HepG2 (cell line): ENCODE measurements at regions not wholly inside any gene's neighbourhood (a gene's known extent, or its start where the extent isn't known, plus 50 kb on each side); places are given as distances from the start of the nearest gene placed in this dataset.

Experiments
- ATAC-seq: fragments of 200-7000 bp; cut with Tn5 transposase; 3 replicates; pipeline ENCODE4 v1.9.1; 2020; ENCODE audit warnings: mild to moderate bottlenecking, moderate library complexity
- BruUV-seq: library from RNA; stranded (reverse); fragments of 400-500 nt; replicated peaks from 2 replicates; lab custom pipeline; 2021; lab: Mats Ljungman, UMichigan
- CTCF ChIA-PET: fragments of 300-600 bp; formaldehyde crosslinking; extraction: SDS; loops from one replicate; lab custom pipeline; 2021; ENCODE audit warnings: low total read pairs, inconsistent platforms, low intra/inter-chr PET ratio; lab: Yijun Ruan, JAX
- POLR2A ChIA-PET: fragments of 350-600 bp; sonication (Branson Sonifier 250); formaldehyde crosslinking; loops from one replicate; lab custom pipeline; 2020; ENCODE audit warnings: antibody characterized with exemption, inconsistent platforms; lab: Yijun Ruan, JAX
- DNase-seq: peaks from one replicate; pipeline ENCODE4 v3.0.0-alpha.2; 2015; ENCODE audit warnings: low spot score
- FAIRE-seq: peaks from 3 replicates; lab custom pipeline; 2011; peaks lifted over from hg19 to GRCh38; lab: Jason Lieb, UNC
- H2AFZ ChIP-seq: one replicate; pipeline ENCODE4 v1.6.1; 2011; ENCODE audit warnings: low read length, inconsistent platforms
- H3K27ac ChIP-seq: fragments of 300-600 bp; 3 replicates; pipeline ENCODE4 v1.8.0; 2011; ENCODE audit warnings: mixed run types, mild to moderate bottlenecking, mixed read lengths, low read length, inconsistent platforms; ENCODE audit not compliant: insufficient read depth; ENCODE audit errors: extremely low read length
- H3K27me3 ChIP-seq, 2 experiments: fragments of 200-600 bp in 1 of 2; 2 replicates in 1 of 2; 3 replicates in 1 of 2; pipeline versions ENCODE4 v1.6.0 to v1.8.0; 2011; ENCODE audit warnings: low read length in 2 of 2, mild to moderate bottlenecking in 2 of 2, moderate library complexity in 2 of 2, inconsistent platforms in 1 of 2; ENCODE audit not compliant: insufficient read depth in 2 of 2, control insufficient read depth in 1 of 2
- H3K36me3 ChIP-seq, 2 experiments: fragments of 200-600 bp in 1 of 2; replicated peaks in 1 of 2; 2 replicates in 1 of 2; 3 replicates in 1 of 2; pipeline versions ENCODE4 v1.5.1 to v1.8.0; 2011; ENCODE audit warnings: low read length in 2 of 2, inconsistent platforms in 1 of 2; ENCODE audit not compliant: insufficient read depth in 2 of 2, control insufficient read depth in 1 of 2
- H3K4me1 ChIP-seq: 2 replicates; pipeline ENCODE4 v1.5.1; 2012; ENCODE audit warnings: low read length, inconsistent platforms; ENCODE audit not compliant: insufficient read depth
- H3K4me2 ChIP-seq: 2 replicates; pipeline ENCODE4 v1.6.0; 2011; ENCODE audit warnings: low read depth, low read length, inconsistent platforms
- H3K4me3 ChIP-seq, 3 experiments: fragments of 200-600 bp in 1 of 3; sonication (generic), shearing (Covaris generic) in 1 of 3; replicated peaks in 1 of 3; 2 replicates each; pipeline ENCODE4 v1.5.1; 2011 to 2016; ENCODE audit warnings: low read length in 3 of 3, inconsistent platforms in 2 of 3, low read depth in 2 of 3, mild to moderate bottlenecking in 2 of 3, control low read depth in 1 of 3, mixed read lengths in 1 of 3; ENCODE audit not compliant: insufficient read depth in 1 of 3
- H3K79me2 ChIP-seq: one replicate; pipeline ENCODE4 v1.6.1; 2011; ENCODE audit warnings: low read length, inconsistent platforms; ENCODE audit not compliant: insufficient read depth
- H3K9ac ChIP-seq: 2 replicates; pipeline ENCODE4 v1.6.0; 2011; ENCODE audit warnings: mild to moderate bottlenecking, low read depth, low read length, inconsistent platforms; ENCODE audit not compliant: insufficient read depth
- H3K9me3 ChIP-seq: 2 replicates; pipeline ENCODE4 v1.5.1; 2012; ENCODE audit warnings: mild to moderate bottlenecking, low read length
- H4K20me1 ChIP-seq: 2 replicates; pipeline ENCODE4 v1.6.0; 2011; ENCODE audit warnings: inconsistent platforms, mild to moderate bottlenecking, low read length, moderate library complexity; ENCODE audit not compliant: insufficient read depth
- ATF7 ChIP-seq, 2 experiments: fragments of 450-650 bp in 1 of 2; sonication (generic) in 1 of 2; formaldehyde crosslinking in 1 of 2; IDR thresholded peaks; 2 replicates each; pipeline versions ENCODE4 v1.4.0 to v1.6.1; 2016 to 2020; ENCODE audit warnings: antibody characterized with exemption in 1 of 2, mild to moderate bottlenecking in 1 of 2, missing genetic modification reagents in 1 of 2
- CBX2 ChIP-seq, 2 experiments: fragments of 200-600 bp in 1 of 2; sonication (generic); formaldehyde crosslinking in 1 of 2; IDR thresholded peaks; 2 replicates each; pipeline versions ENCODE4 v1.7.0 to v1.8.1; 2018 to 2022; ENCODE audit warnings: low read depth in 2 of 2, low read length in 1 of 2, mild to moderate bottlenecking in 1 of 2, missing genetic modification reagents in 1 of 2
- GMEB1 ChIP-seq: sonication (generic); formaldehyde crosslinking; IDR thresholded peaks from 2 replicates; pipeline ENCODE4 v1.5.1; 2020; ENCODE audit warnings: missing genetic modification reagents, mild to moderate bottlenecking, borderline replicate concordance
- HNF4A ChIP-seq: sonication (generic); formaldehyde crosslinking; IDR thresholded peaks from 2 replicates; pipeline ENCODE4 v1.4.0; 2020; ENCODE audit warnings: missing genetic modification reagents
- IRF2 ChIP-seq: IDR thresholded peaks from 2 replicates; pipeline ENCODE4 v1.6.1; 2018; ENCODE audit warnings: missing genetic modification reagents, missing compliant biosample characterization
- MAFG ChIP-seq: sonication (generic); formaldehyde crosslinking; IDR thresholded peaks from 2 replicates; pipeline ENCODE4 v1.5.1; 2020; ENCODE audit warnings: mild to moderate bottlenecking, missing genetic modification reagents
- MIER3 ChIP-seq: IDR thresholded peaks from 2 replicates; pipeline ENCODE4 v1.6.1; 2016; ENCODE audit warnings: missing compliant biosample characterization, borderline replicate concordance
- MLXIP ChIP-seq: sonication (generic); formaldehyde crosslinking; IDR thresholded peaks from 2 replicates; pipeline ENCODE4 v1.9.0; 2021; ENCODE audit warnings: missing genetic modification reagents, borderline replicate concordance
- MTF2 ChIP-seq: sonication (generic); formaldehyde crosslinking; IDR thresholded peaks from 2 replicates; pipeline ENCODE4 v1.5.0; 2020; ENCODE audit warnings: missing genetic modification reagents, borderline replicate concordance
- NCOR1 ChIP-seq: fragments of 200-600 bp; sonication (generic); IDR thresholded peaks from 2 replicates; pipeline ENCODE4 v1.7.0; 2017; ENCODE audit warnings: antibody characterized with exemption, low read length, borderline replicate concordance
- SIN3B ChIP-seq: fragments of 150-350 bp; IDR thresholded peaks from 2 replicates; pipeline ENCODE4 v1.6.1; 2014; ENCODE audit warnings: low read length
- TRIM24 ChIP-seq: sonication (generic); formaldehyde crosslinking; IDR thresholded peaks from 2 replicates; pipeline ENCODE4 v1.8.0; 2022; ENCODE audit warnings: mild to moderate bottlenecking, missing genetic modification reagents
- ZFP36L2 ChIP-seq: sonication (generic); formaldehyde crosslinking; IDR thresholded peaks from 2 replicates; pipeline ENCODE4 v1.4.0; 2020; ENCODE audit warnings: missing genetic modification reagents
- ZNF205 ChIP-seq: IDR thresholded peaks from 2 replicates; pipeline ENCODE4 v1.6.1; 2018; ENCODE audit warnings: missing biosample characterization, missing genetic modification reagents
- ZNF572 ChIP-seq: sonication (generic); formaldehyde crosslinking; IDR thresholded peaks from 2 replicates; pipeline ENCODE4 v1.5.1; 2020; ENCODE audit warnings: mild to moderate bottlenecking, missing genetic modification reagents
- ZNF850 ChIP-seq: sonication (generic); formaldehyde crosslinking; conservative IDR thresholded peaks from 2 replicates; pipeline ENCODE4 v1.9.0; 2021; ENCODE audit warnings: mild to moderate bottlenecking, missing genetic modification reagents
- WGBS: methylation state at CpG from one replicate; pipeline ENCODE4 v1.1.6; 2017; ENCODE audit warnings: low lambda C conversion rate; 5-methylcytosine and 5-hydroxymethylcytosine counted together
- in situ Hi-C: cut with HindIII; loops from 2 replicates; pipeline ENCODE4 v1.10.0; 2017; ENCODE audit warnings: low pct_unique_long_range_greater_than_20kb; ENCODE audit not compliant: extremely low pct_ligation_motif_present
- intact Hi-C: fragments of 100-400 bp; cut with micrococcal nuclease; formaldehyde crosslinking; loops from one replicate; pipeline ENCODE4 v1.10.0; 2022; ENCODE audit not compliant: unreplicated experiment

- H3K4me2 ChIP-seq: no peak overlapping the region
- intact Hi-C loops (no loop called here), in situ Hi-C loops (no loop called here)
- no peak overlapping the region for H3K9ac ChIP-seq
- FAIRE-seq (no peak), ATAC-seq (no peak), DNase-seq (no peak)
- H3K9me3 ChIP-seq: no peaks in the 10 kb centered on the region
- no TSS peak for BruUV-seq
- no peaks in the 10 kb centered on the region for H3K79me2 ChIP-seq
- H4K20me1 ChIP-seq: no peaks in the 10 kb centered on the region
- ChIA-PET POLR2A (no interaction called here), CTCF (no interaction called here)
- no peak overlapping the region for H3K27ac ChIP-seq
- no peaks in the 10 kb centered on the region for H3K36me3 ChIP-seq
- TF ChIP-seq ATF7 (IDR thresholded peaks at IDR 0.05): peak; percentile 86
- TF ChIP-seq ATF7 (CRISPR knock-in tag; IDR thresholded peaks at IDR 0.05): no peak
- TF ChIP-seq IRF2 (CRISPR knock-in tag): no peak
- TF ChIP-seq CBX2 (IDR thresholded peaks at IDR 0.05; ENCODE audit: low read depth, low read length): no peak
- TF ChIP-seq CBX2 (CRISPR knock-in tag; IDR thresholded peaks at IDR 0.05; ENCODE audit: low read depth): no peak
- no peak for TF ChIP-seq ZFP36L2 (CRISPR knock-in tag)
- TF ChIP-seq GMEB1: no peak
- no peak for TF ChIP-seq NCOR1
- no peaks in the 10 kb centered on the region for H3K27me3 ChIP-seq
- H3K4me1 ChIP-seq: peaks cover 27% of the 10 kb centered on the region
- no peak overlapping the region for H2AFZ ChIP-seq
- H3K4me3 ChIP-seq: no peak overlapping the region
- WGBS: 91% methylated on average over 2 of the region's 2 CpGs
These were observed 156.7 kb upstream of the TENT5A start for GRCh38 chr6:81909162-81909561.

GRCh38 chr6:81906709-81907204 is 154.3 kb upstream of the TENT5A start:
- DNase-seq (no peak), FAIRE-seq (no peak), ATAC-seq (peak; percentile 59)
- in situ Hi-C loops: no loop called here
- Histone ChIP-seq H3K9me3 (no peaks in the 10 kb centered on the region), H4K20me1 (no peaks in the 10 kb centered on the region), H3K27me3 (no peaks in the 10 kb centered on the region), H3K4me3 (no peak overlapping the region), H2AFZ (no peak overlapping the region), H3K79me2 (no peaks in the 10 kb centered on the region), H3K27ac (no peak overlapping the region), H3K4me1 (peaks cover 27% of the 10 kb centered on the region), H3K4me2 (no peak overlapping the region), H3K9ac (no peak overlapping the region), H3K36me3 (no peaks in the 10 kb centered on the region)
- no TSS peak for BruUV-seq
- intact Hi-C loops: no loop called here
- CTCF ChIA-PET: no interaction called here
- POLR2A ChIA-PET: no interaction called here
- WGBS: 94% methylated on average over 2 of the region's 2 CpGs
- TF ChIP-seq ZNF850 (CRISPR knock-in tag) (no peak), ZNF572 (no peak), MIER3 (CRISPR knock-in tag) (no peak), MAFG (CRISPR knock-in tag) (no peak), TRIM24 (no peak), MLXIP (no peak), MTF2 (CRISPR knock-in tag) (no peak), HNF4A (peak; percentile 50), ZNF205 (peak; percentile 78), SIN3B (no peak)
